CD1c-positive myeloid dendritic cell (primary cell): ENCODE measurements at regions not wholly inside any gene's neighbourhood (a gene's known extent, or its start where the extent isn't known, plus 50 kb on each side); places are given as distances from the start of the nearest gene placed in this dataset.

ENCODE experiments used
- DNase-seq: peaks from one replicate; pipeline ENCODE4 v3.0.0-alpha.2; 2016; ENCODE audit errors: extremely low spot score

DNA sequence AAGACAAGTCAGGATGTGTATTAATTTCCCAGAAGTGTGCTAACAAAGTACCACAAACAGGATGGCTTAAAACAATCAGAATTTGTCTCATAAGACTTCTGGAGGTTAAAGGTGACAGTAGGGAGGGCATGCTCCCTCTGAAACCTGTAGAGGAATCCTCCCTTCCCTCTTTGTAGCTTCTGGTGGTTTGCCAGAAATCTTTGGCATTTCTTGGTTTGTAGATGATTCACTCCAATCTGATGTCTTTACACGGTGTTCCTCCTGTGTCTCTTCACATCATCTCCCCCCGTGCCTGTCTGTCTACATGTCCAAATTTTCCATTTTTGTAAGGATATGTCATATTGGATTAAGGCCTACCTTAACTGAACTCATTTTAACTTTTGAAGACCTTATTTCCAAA, 471.5 kb downstream of the ZNF608 start:
- no peak for DNase-seq

- no peak for DNase-seq
These were observed 481.9 kb downstream of the ZNF608 start for GRCh38 chr5:124264499-124264898.

DNA sequence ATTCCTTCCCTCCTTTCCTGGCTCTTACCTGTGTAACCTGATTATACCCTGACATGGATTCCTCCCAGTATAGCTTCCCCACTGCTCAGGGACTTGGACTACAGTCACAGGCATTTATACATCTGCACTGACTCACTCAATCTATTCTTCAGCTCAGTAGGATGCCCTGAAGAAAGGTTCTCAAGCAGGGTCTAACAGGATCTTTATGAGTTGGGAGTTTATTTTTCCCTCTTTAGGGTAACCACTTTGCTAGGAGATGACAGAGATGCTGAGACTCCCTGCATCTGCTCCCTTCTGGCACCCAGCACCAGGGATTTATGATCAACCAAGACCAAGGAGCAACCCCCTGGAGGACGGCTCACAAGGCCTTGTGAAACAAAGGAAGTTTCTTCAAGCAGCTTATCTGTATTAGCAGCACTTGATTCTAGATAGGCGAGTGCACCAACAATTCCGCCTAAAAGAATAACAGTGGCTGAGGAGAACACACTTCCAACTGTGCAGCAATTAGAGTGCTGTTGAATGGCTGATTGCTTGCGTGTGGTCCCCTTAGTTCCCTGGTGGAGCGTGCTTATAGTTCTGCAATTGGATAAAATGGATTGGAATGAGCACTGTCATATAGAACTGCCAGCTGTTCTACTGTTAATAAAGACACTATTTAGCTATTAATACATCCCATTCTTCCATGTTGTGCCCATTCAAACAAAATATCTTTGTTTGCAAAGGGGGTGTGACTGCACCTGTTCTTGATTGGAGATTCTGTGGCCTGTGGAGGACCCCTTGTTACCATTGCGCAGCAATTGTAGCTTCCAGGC, 482.6 kb downstream of the ZNF608 start:
- no peak for DNase-seq

GRCh38 chr5:124262991-124263571, 483.4 kb downstream of the ZNF608 start:
- DNase-seq, result no peak

DNA sequence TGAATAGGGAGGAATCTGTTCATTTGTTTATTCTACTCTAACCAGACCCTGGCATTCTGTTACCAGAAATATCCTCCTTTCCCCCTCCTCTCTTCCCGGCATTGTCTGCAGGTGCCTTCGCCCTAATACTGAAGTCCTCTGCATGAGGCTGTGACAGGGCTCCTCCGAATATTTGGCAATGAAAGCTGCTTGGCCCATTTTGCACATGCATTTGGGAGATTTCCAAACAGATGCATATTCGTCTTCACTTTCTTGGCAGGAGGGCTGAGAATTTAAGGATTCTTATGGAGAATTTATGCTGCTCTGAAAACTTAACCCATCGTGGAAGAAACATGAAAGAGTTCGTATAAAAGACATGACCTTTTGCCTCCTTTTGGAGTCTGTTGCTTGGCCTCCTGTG, 484.0 kb downstream of the ZNF608 start:
- no peak for DNase-seq

DNA sequence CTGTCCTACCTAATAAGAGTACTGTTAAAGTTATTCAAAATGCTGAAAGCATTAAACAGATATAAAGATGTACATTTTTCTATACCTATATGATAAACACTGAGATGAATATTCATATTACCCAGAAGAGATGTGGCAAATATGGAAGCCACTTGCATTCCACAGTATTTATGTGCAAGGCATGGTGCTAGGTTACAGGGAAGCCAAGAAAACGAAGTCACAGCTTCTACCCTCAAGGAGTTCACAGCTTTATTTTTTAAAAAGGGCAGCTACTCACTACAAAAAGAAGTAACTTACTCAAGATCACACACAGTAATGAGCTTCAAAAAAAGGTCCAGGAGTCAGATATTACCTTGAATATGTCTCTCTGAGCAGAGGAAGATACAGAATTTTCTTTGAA, 484.6 kb downstream of the ZNF608 start:
- no peak for DNase-seq

DNA sequence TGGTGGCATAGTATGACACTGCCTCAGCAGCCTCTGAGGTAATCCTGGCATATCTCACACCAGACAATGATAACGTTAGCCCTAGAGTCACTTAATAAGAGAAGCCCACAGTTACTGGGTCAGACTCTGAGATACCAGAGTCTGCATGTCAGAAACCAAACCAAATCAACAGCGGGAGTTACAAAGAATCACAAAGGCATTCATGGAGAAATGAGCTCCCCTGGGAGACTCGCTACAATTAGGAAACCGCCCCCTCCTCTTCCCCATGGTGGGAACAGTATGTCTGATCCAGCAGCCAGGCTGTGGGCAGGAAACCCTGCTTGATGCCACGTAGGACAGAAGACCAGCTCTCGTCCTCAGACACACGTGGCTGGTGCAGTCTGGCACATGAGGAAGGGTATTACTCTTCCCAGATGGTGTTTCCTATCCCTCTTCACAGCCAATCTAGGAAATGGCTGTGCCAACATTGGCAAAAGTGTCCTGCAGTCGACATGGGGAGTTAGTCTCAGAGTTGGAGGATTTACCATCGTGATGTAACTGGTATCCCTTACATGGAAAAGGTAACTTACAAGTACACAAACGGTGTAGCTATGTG, 485.4 kb downstream of the ZNF608 start:
- DNase-seq, result no peak

GRCh38 chr5:124259017-124259416, 487.4 kb downstream of the ZNF608 start:
- no peak for DNase-seq

DNA sequence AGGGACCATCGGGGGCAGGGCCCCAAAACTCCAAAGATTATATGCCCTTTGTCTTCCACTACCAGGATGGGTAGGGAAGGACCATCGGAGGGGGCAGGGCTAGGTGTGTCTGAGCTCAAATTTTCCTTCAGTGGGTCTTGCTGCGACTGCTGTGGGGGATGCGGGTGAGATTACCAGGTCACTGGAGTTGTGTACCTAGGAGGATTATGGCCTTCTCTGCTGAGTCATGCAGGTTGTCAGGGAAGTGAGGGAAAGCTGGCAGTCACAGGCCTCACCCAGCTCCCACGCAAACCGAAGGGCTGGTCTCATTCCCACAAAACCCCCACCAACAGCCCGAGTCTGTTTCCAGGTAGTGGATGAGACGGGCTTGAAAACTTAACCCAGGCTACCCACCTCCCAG, 489.4 kb downstream of the ZNF608 start:
- DNase-seq, result no peak

DNA sequence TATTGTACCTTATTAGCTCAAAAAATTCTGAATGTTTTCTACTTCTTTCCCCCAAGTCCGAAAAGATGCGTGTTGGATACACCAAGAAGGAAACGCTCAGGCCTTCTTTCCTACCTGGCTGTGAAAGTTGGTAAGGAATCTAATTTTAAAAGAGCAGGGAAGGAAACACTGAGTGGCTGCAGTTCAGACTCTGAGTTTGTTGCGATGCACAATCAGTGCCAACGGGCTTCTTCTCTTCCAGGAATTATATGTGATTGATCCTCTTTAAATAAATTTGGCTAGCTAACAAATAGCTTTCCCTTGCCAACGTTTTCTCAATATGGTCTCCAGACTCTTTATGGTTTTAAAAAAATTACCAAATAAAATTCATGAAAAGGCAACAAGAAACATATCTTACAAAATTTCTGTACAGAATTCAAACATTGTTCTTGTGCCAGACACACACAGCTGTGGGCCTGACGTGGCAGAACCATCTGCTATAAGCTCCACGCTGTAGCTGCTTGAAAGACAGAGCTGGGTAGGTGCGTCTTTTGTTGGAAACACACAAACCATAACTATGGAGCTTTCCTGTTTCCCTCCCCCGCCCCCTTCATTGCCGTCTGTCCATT, 493.1 kb downstream of the ZNF608 start:
- no peak for DNase-seq

DNA sequence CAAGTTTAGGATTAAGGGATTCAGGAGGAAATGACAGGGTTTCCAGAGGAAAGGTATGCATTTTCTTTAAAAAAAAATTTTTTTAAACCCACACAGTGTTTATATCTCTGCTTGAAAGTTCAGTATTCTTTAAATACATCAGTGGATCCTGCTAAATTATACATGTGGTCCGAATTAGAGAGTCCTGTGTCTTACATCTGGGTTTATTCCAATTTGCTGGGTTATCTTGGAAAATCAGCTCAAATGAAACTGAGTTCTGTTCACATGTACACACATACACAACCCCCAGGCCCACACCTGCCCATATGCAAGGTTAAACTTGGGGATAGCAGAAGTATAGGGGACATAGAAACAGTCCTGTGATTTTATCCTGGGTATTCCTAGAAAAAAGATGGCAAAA, 493.7 kb downstream of the ZNF608 start:
- DNase-seq, result no peak

GRCh38 chr5:124252191-124252638, 494.2 kb downstream of the ZNF608 start:
- no peak for DNase-seq

DNA sequence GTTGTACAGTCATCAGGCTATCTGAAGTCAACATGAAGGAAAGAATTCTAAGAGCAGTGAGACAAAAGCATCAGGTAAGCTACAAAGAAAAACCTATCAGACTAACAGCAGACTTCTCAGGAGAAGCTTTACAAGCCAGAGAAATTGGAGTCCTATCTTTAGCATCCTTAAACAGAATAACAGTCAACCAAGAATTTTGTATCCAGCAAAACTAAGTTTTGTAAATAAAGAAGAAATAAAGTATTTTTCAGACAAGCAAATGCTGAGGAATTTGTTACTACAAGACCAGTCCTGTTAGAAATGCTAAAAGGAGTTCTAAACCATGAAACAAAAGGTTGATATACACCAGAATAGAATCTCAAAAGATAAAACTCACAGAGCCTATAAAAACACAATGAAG, 501.2 kb downstream of the ZNF608 start:
- DNase-seq, result no peak

DNA sequence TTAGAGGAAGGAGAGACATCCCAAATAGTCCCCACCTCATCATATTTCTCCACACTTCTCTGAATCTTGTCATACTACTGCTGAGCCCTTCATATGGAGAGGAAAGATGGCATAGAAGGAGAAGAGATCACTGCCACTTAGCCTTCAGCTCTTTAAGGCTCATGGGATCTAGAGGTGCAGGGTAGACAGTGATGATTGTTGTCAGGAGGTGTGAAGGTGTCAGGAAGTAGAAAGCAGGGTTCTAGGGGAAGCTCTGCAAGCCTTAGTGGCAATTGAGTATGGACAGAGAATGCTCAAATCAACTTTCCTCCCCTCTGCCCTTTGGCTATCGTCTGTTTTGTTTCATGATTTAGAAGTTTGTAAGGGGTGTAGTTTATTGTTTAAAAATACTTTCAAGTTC, 505.7 kb downstream of the ZNF608 start:
- no peak for DNase-seq

DNA sequence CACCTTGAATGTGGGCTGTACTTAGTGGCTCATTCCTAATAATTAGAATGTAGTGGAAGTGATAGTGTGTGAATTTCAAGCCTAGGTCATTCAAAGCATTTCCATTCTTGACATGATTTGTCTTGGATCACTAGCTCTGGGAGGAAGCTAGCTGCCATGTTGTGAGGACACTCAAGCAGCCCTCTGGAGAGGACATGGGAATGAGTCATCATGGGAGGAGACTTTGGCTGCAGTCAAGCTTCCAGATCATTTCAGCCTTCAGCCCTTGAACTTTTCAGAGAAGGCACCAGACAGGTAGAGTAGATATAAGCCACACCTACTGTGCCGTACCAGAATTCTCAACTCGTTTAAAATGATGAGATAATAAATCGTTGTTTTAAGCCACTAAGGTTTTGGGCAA, 506.9 kb downstream of the ZNF608 start:
- no peak for DNase-seq

- no peak for DNase-seq
These were observed 508.1 kb downstream of the ZNF608 start for GRCh38 chr5:124238350-124238749.

GRCh38 chr5:124237206-124237695, 509.2 kb downstream of the ZNF608 start:
- no peak for DNase-seq

GRCh38 chr5:124236361-124237205, 509.9 kb downstream of the ZNF608 start:
- no peak for DNase-seq

DNA sequence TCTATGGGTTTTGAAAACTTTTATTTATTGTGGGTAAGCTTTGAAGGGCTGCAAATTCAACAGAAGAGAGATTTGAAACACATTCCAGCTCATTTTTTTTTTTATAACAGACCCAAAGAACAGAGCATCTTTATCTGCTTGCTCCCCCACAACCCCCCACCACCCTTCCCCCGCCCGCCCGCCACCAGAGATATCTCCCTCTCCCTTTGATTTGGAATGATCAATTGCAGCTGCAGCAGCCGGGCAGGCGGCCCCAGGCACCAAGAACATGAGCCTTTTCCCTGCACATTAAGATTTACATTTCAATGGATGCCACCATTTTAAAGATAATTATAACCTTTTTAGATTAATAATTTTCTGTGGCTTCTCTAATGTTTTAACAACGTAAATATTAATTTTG, 510.9 kb downstream of the ZNF608 start:
- DNase-seq, result no peak

DNA sequence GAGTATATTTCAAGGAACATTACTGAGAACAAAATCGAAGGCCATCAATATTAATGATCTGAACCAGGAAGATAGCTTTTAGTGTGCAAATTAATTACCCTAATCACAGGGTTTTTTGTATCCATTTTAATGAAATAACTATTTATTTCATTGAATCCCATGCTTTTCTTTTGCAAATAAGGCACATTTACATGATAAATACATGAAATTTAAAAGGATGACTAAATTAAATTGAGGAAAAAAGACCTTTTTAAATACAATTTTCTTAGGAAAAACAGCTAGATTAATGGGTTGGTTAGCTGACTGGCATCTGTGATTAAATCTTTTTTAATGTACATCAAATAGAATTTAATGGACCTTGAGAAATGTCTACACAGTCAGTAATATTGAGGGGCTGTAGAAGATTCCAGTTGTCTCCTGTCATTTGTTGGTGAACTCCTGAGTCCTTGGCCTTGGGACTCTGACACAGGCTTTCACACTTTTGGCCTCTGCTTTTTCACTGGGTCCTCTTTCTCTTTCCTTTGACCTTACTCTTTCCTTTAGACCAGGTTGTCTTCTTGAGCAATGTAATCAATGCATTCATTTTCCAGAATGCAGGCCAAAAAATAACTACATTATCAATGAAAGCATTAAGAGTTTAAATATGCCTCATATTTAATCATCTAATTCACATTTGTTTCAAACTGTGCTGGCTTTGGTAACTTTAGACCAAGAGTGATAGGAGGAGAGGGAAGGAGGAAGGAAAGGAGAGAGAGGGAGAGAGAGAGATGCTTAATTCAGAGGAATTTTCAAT, 511.5 kb downstream of the ZNF608 start:
- no peak for DNase-seq
